HepG2 (cell line): ENCODE measurements at regions not wholly inside any gene's neighbourhood (a gene's known extent, or its start where the extent isn't known, plus 50 kb on each side); places are given as distances from the start of the nearest gene placed in this dataset.
A peak's percentile ranks its signal among the peaks of the same experiment; 100 is the strongest.

ENCODE experiments used
- ATAC-seq: fragments of 200-7000 bp; cut with Tn5 transposase; 3 replicates; pipeline ENCODE4 v1.9.1; 2020; ENCODE audit warnings: mild to moderate bottlenecking, moderate library complexity
- BruUV-seq: library from RNA; stranded (reverse); fragments of 400-500 nt; replicated peaks from 2 replicates; lab custom pipeline; 2021; lab: Mats Ljungman, UMichigan
- CTCF ChIA-PET: fragments of 300-600 bp; formaldehyde crosslinking; extraction: SDS; loops from one replicate; lab custom pipeline; 2021; ENCODE audit warnings: low total read pairs, inconsistent platforms, low intra/inter-chr PET ratio; lab: Yijun Ruan, JAX
- POLR2A ChIA-PET: fragments of 350-600 bp; sonication (Branson Sonifier 250); formaldehyde crosslinking; loops from one replicate; lab custom pipeline; 2020; ENCODE audit warnings: antibody characterized with exemption, inconsistent platforms; lab: Yijun Ruan, JAX
- DNase-seq: peaks from one replicate; pipeline ENCODE4 v3.0.0-alpha.2; 2015; ENCODE audit warnings: low spot score
- FAIRE-seq: peaks from 3 replicates; lab custom pipeline; 2011; peaks lifted over from hg19 to GRCh38; lab: Jason Lieb, UNC
- H2AFZ ChIP-seq: one replicate; pipeline ENCODE4 v1.6.1; 2011; ENCODE audit warnings: low read length, inconsistent platforms
- H3K27ac ChIP-seq: fragments of 300-600 bp; 3 replicates; pipeline ENCODE4 v1.8.0; 2011; ENCODE audit warnings: mixed run types, mild to moderate bottlenecking, mixed read lengths, low read length, inconsistent platforms; ENCODE audit not compliant: insufficient read depth; ENCODE audit errors: extremely low read length
- H3K27me3 ChIP-seq, 2 experiments: fragments of 200-600 bp in 1 of 2; 2 replicates in 1 of 2; 3 replicates in 1 of 2; pipeline versions ENCODE4 v1.6.0 to v1.8.0; 2011; ENCODE audit warnings: low read length in 2 of 2, mild to moderate bottlenecking in 2 of 2, moderate library complexity in 2 of 2, inconsistent platforms in 1 of 2; ENCODE audit not compliant: insufficient read depth in 2 of 2, control insufficient read depth in 1 of 2
- H3K36me3 ChIP-seq, 2 experiments: fragments of 200-600 bp in 1 of 2; replicated peaks in 1 of 2; 2 replicates in 1 of 2; 3 replicates in 1 of 2; pipeline versions ENCODE4 v1.5.1 to v1.8.0; 2011; ENCODE audit warnings: low read length in 2 of 2, inconsistent platforms in 1 of 2; ENCODE audit not compliant: insufficient read depth in 2 of 2, control insufficient read depth in 1 of 2
- H3K4me1 ChIP-seq: 2 replicates; pipeline ENCODE4 v1.5.1; 2012; ENCODE audit warnings: low read length, inconsistent platforms; ENCODE audit not compliant: insufficient read depth
- H3K4me2 ChIP-seq: 2 replicates; pipeline ENCODE4 v1.6.0; 2011; ENCODE audit warnings: low read depth, low read length, inconsistent platforms
- H3K4me3 ChIP-seq, 3 experiments: fragments of 200-600 bp in 1 of 3; sonication (generic), shearing (Covaris generic) in 1 of 3; replicated peaks in 1 of 3; 2 replicates each; pipeline ENCODE4 v1.5.1; 2011 to 2016; ENCODE audit warnings: low read length in 3 of 3, inconsistent platforms in 2 of 3, low read depth in 2 of 3, mild to moderate bottlenecking in 2 of 3, control low read depth in 1 of 3, mixed read lengths in 1 of 3; ENCODE audit not compliant: insufficient read depth in 1 of 3
- H3K79me2 ChIP-seq: one replicate; pipeline ENCODE4 v1.6.1; 2011; ENCODE audit warnings: low read length, inconsistent platforms; ENCODE audit not compliant: insufficient read depth
- H3K9ac ChIP-seq: 2 replicates; pipeline ENCODE4 v1.6.0; 2011; ENCODE audit warnings: mild to moderate bottlenecking, low read depth, low read length, inconsistent platforms; ENCODE audit not compliant: insufficient read depth
- H3K9me3 ChIP-seq: 2 replicates; pipeline ENCODE4 v1.5.1; 2012; ENCODE audit warnings: mild to moderate bottlenecking, low read length
- H4K20me1 ChIP-seq: 2 replicates; pipeline ENCODE4 v1.6.0; 2011; ENCODE audit warnings: inconsistent platforms, mild to moderate bottlenecking, low read length, moderate library complexity; ENCODE audit not compliant: insufficient read depth
- DDIT3 ChIP-seq: sonication (generic); formaldehyde crosslinking; IDR thresholded peaks from 2 replicates; pipeline ENCODE4 v1.4.0; 2020; ENCODE audit warnings: mild to moderate bottlenecking, missing genetic modification reagents
- KLF9 ChIP-seq: IDR thresholded peaks from 2 replicates; pipeline ENCODE4 v1.6.1; 2016; ENCODE audit warnings: low read depth
- TERF1 ChIP-seq: sonication (generic); formaldehyde crosslinking; IDR thresholded peaks from 2 replicates; pipeline ENCODE4 v1.8.0; 2022; ENCODE audit warnings: mild to moderate bottlenecking, missing genetic modification reagents, moderate library complexity
- WGBS: methylation state at CpG from one replicate; pipeline ENCODE4 v1.1.6; 2017; ENCODE audit warnings: low lambda C conversion rate; 5-methylcytosine and 5-hydroxymethylcytosine counted together
- in situ Hi-C: cut with HindIII; loops from 2 replicates; pipeline ENCODE4 v1.10.0; 2017; ENCODE audit warnings: low pct_unique_long_range_greater_than_20kb; ENCODE audit not compliant: extremely low pct_ligation_motif_present
- intact Hi-C: fragments of 100-400 bp; cut with micrococcal nuclease; formaldehyde crosslinking; loops from one replicate; pipeline ENCODE4 v1.10.0; 2022; ENCODE audit not compliant: unreplicated experiment
- TF ChIP-seq, protein P1 (sequence below): fragments of 450-650 bp; IDR thresholded peaks from 2 replicates; pipeline ENCODE4 v1.6.1; 2016

GRCh38 chr1:217272385-217272784 lies 358.5 kb downstream of the GPATCH2 start:
- Histone ChIP-seq H3K79me2 (no peaks in the 10 kb centered on the region), H3K4me1 (no peaks in the 10 kb centered on the region), H3K36me3 (no peaks in the 10 kb centered on the region), H4K20me1 (no peaks in the 10 kb centered on the region), H3K9ac (no peak overlapping the region), H2AFZ (no peak overlapping the region), H3K4me3 (no peak overlapping the region), H3K4me2 (no peak overlapping the region), H3K27ac (no peak overlapping the region), H3K9me3 (no peaks in the 10 kb centered on the region), H3K27me3 (no peaks in the 10 kb centered on the region; a peak in 1 of 5 replicates)
- CTCF ChIA-PET: no interaction called here
- no peak for ATAC-seq
- no peak for DNase-seq
- no peak for TF ChIP-seq KLF9 (CRISPR knock-in tag)
- TF ChIP-seq DDIT3: no peak
- intact Hi-C loops: no loop called here
- WGBS: 0% methylated on average over 2 of the region's 2 CpGs
- in situ Hi-C loops: no loop called here
- no TSS peak for BruUV-seq
- POLR2A ChIA-PET: no interaction called here
- FAIRE-seq: no peak

GRCh38 chr1:217270101-217270500 lies 360.8 kb downstream of the GPATCH2 start:
- intact Hi-C loops (no loop called here), in situ Hi-C loops (no loop called here)
- no peak for FAIRE-seq
- no peaks in the 10 kb centered on the region for H3K9me3 ChIP-seq
- H3K27me3 ChIP-seq: no peaks in the 10 kb centered on the region; a peak in 1 of 5 replicates
- H3K4me1 ChIP-seq: no peaks in the 10 kb centered on the region
- no peak overlapping the region for H3K4me3 ChIP-seq
- CTCF ChIA-PET: no interaction called here
- H4K20me1 ChIP-seq: no peaks in the 10 kb centered on the region
- H3K79me2 ChIP-seq: no peaks in the 10 kb centered on the region
- no peak overlapping the region for H3K27ac ChIP-seq
- TF ChIP-seq, protein P1, sequence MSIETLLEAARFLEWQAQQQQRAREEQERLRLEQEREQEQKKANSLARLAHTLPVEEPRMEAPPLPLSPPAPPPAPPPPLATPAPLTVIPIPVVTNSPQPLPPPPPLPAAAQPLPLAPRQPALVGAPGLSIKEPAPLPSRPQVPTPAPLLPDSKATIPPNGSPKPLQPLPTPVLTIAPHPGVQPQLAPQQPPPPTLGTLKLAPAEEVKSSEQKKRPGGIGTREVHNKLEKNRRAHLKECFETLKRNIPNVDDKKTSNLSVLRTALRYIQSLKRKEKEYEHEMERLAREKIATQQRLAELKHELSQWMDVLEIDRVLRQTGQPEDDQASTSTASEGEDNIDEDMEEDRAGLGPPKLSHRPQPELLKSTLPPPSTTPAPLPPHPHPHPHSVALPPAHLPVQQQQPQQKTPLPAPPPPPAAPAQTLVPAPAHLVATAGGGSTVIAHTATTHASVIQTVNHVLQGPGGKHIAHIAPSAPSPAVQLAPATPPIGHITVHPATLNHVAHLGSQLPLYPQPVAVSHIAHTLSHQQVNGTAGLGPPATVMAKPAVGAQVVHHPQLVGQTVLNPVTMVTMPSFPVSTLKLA: peak; percentile 69
- no peak for TF ChIP-seq TERF1 (CRISPR knock-in tag)
- no peaks in the 10 kb centered on the region for H3K36me3 ChIP-seq
- H3K4me2 ChIP-seq: no peak overlapping the region
- POLR2A ChIA-PET: no interaction called here
- no peak for ATAC-seq
- whole genome bisulfite sequencing: 0% methylated on average over 4 of the region's 4 CpGs
- no TSS peak for BruUV-seq
- DNase-seq: no peak
- H3K9ac ChIP-seq: no peak overlapping the region
- H2AFZ ChIP-seq: no peak overlapping the region
